ENCODE measurements at regions not wholly inside any gene's neighbourhood (a gene's known extent, or its start where the extent isn't known, plus 50 kb on each side); places are given as distances from the start of the nearest gene placed in this dataset.

DNA sequence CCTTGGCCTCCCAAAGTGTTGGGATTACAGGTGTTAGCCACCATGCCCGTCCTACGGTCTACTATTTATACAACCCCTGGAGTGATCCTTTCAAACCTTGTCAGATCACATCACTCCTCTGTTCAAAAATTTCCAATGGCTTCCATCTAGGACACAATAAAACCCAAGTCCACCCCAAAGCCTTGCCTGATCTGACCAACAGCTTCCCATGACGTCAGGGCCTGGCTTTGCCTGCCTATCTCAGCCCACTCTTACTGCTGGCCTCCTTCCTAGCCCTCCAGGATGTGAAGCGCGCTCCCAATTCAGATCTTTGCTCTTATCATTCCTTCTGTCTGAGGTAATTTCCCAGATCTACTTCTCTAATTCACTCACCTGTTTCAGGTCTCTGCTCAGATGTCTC lies 128.4 kb downstream of the LINC00237 start:
- intact Hi-C loops (cut with DNase I), result no loop called here
- H3K9me3 ChIP-seq, result no peaks in the 10 kb centered on the region
- H3K4me1 ChIP-seq, result no peaks in the 10 kb centered on the region
- no peaks in the 10 kb centered on the region for H3K36me3 ChIP-seq
- TF ChIP-seq, protein P1, sequence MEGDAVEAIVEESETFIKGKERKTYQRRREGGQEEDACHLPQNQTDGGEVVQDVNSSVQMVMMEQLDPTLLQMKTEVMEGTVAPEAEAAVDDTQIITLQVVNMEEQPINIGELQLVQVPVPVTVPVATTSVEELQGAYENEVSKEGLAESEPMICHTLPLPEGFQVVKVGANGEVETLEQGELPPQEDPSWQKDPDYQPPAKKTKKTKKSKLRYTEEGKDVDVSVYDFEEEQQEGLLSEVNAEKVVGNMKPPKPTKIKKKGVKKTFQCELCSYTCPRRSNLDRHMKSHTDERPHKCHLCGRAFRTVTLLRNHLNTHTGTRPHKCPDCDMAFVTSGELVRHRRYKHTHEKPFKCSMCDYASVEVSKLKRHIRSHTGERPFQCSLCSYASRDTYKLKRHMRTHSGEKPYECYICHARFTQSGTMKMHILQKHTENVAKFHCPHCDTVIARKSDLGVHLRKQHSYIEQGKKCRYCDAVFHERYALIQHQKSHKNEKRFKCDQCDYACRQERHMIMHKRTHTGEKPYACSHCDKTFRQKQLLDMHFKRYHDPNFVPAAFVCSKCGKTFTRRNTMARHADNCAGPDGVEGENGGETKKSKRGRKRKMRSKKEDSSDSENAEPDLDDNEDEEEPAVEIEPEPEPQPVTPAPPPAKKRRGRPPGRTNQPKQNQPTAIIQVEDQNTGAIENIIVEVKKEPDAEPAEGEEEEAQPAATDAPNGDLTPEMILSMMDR (IDR thresholded peaks at IDR 0.05), result no peak
- no peak for DNase-seq (ENCODE audit: low spot score in 2 of 2)
- H3K27me3 ChIP-seq, result no peaks in the 10 kb centered on the region
- no peak overlapping the region for H3K4me3 ChIP-seq
- no peak overlapping the region for H3K27ac ChIP-seq

DNA sequence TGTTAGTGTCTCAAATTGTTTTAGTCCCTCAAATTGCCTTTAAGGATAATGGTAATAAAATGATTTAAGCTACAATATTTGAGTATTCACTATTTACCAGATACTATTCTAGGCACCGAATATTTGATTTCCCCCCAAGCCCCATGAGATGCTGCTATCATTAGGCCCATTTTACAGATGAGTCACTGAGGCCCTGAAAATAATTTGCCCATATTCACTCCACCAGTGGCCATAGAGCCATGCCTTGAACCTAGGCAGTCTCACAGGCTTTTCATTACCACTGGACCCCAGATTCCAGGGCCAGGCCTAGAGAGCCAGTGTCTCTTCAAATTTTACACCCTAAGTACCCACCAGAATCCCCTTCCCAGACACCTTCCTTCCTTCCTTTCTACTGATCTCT lies 133.7 kb downstream of the LINC00237 start:
- Histone ChIP-seq H3K9me3 (no peaks in the 10 kb centered on the region), H3K4me1 (no peaks in the 10 kb centered on the region), H3K27ac (no peak overlapping the region), H3K36me3 (no peaks in the 10 kb centered on the region), H3K4me3 (no peak overlapping the region), H3K27me3 (no peaks in the 10 kb centered on the region)
- TF ChIP-seq, protein P1 (IDR thresholded peaks at IDR 0.05), result no peak
- intact Hi-C loops (cut with DNase I), result no loop called here
- DNase-seq (ENCODE audit: low spot score in 2 of 2), result no peak

DNA sequence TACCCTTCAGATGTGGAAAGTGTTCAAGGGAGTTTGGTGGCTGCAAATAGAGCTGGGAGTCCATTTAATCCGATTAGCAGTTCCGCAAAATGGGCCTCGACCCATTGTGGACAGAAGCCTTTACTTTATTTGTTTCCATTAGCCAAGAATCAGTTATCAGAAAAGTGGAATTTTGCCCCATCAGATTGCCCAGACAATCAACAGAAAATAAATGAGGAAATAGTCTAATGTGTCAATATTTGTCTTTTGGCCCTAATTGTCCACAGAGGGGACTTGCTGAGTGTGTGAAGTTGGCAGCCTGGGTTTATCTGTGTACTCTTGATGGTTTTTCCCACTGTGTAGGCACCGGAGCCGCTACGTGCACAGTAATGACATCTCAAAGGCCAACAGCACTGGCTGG lies 134.3 kb downstream of the LINC00237 start:
- no peaks in the 10 kb centered on the region for H3K9me3 ChIP-seq
- DNase-seq (ENCODE audit: low spot score in 2 of 2), result no peak
- H3K27ac ChIP-seq, result no peak overlapping the region
- H3K4me1 ChIP-seq, result no peaks in the 10 kb centered on the region
- intact Hi-C loops (cut with DNase I), result no loop called here
- H3K27me3 ChIP-seq, result no peaks in the 10 kb centered on the region
- no peak overlapping the region for H3K4me3 ChIP-seq
- no peaks in the 10 kb centered on the region for H3K36me3 ChIP-seq
- TF ChIP-seq, protein P1 (IDR thresholded peaks at IDR 0.05), result no peak

DNA sequence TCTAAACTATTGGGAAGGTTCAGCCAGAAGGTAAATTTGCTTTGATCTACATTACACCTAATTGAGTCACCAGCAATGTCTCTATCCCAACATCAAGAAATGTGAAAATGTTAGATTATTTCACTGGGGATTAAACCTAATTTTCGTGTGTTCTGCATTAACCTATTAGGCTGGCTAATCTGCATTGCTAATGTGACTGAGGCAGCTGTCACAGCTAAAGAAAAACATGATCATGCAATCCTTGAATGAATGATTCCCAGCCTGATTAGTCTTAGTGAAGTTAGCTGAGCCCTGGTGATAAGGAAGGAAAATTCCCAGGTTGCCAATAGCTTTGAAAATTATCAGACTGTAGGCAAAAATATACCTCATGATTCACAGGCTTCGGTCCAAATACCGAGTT lies 135.3 kb downstream of the LINC00237 start:
- no peaks in the 10 kb centered on the region for H3K9me3 ChIP-seq
- DNase-seq (ENCODE audit: low spot score in 2 of 2), result no peak
- no peaks in the 10 kb centered on the region for H3K4me1 ChIP-seq
- H3K36me3 ChIP-seq, result no peaks in the 10 kb centered on the region
- intact Hi-C loops (cut with DNase I), result no loop called here
- no peak overlapping the region for H3K4me3 ChIP-seq
- H3K27ac ChIP-seq, result no peak overlapping the region
- H3K27me3 ChIP-seq, result no peaks in the 10 kb centered on the region
- TF ChIP-seq, protein P1 (IDR thresholded peaks at IDR 0.05), result no peak

DNA sequence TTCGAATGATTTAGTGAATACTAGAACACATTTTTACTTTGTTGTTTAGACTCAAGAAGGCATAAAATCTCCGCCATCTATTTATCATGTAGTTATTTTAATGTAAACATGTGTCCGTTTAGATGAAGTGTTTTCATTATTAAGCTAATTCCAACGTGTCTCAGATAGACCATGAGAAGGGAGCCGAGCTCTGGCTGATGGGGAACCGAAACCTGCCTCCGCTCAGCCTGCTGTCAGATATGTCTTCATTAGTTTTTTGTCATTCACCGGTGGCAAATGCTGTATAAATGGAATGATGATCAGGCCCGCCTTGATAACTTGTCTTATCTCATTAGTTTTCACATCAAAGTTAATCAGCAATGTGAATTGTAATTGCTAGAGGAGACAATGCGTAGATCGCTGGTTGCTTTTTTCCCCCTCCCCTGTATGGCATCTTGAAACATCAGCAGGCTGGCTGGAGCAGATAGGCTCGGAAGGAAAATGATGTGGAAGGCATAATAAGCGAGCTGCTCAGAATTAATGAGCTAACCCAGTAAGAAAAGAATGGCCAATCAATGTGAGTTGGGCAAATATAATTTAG lies 136.4 kb downstream of the LINC00237 start:
- Histone ChIP-seq H3K27me3 (no peaks in the 10 kb centered on the region), H3K27ac (no peak overlapping the region), H3K9me3 (no peaks in the 10 kb centered on the region), H3K4me1 (no peaks in the 10 kb centered on the region), H3K4me3 (no peak overlapping the region), H3K36me3 (no peaks in the 10 kb centered on the region)
- intact Hi-C loops (cut with DNase I), result no loop called here
- TF ChIP-seq, protein P1 (IDR thresholded peaks at IDR 0.05), result no peak
- DNase-seq (ENCODE audit: low spot score in 2 of 2), result no peak
